ENCODE measurements at regions not wholly inside any gene's neighbourhood (a gene's known extent, or its start where the extent isn't known, plus 50 kb on each side); places are given as distances from the start of the nearest gene placed in this dataset.
"Not testable (repeated sequence)": the region's sequence is repeated elsewhere in the genome, so short reads cannot be mapped to it uniquely, and the experiment has no call there.

DNA sequence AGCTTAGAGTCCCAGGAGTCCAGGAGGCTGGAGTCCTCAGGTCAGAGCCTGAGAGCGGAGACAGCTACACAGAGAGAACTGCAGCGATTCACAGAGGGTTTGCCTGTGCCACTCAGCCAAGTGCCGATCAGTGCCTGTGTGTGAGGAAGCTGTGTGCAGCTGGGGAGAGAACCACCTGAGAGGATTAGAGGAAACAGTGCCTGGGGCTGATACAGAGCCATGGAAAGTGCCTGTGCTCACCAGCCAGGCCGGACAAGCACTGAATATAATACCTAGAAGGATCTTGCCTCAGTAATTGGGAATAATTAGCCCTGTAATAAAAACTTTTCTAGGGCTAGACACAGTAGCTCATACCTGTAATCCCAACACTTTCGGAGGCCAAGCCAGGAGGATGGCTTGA lies 134.7 kb downstream of the ARHGAP11B start:
- DNase-seq (ENCODE audit: low read depth) = not testable (repeated sequence)

DNA sequence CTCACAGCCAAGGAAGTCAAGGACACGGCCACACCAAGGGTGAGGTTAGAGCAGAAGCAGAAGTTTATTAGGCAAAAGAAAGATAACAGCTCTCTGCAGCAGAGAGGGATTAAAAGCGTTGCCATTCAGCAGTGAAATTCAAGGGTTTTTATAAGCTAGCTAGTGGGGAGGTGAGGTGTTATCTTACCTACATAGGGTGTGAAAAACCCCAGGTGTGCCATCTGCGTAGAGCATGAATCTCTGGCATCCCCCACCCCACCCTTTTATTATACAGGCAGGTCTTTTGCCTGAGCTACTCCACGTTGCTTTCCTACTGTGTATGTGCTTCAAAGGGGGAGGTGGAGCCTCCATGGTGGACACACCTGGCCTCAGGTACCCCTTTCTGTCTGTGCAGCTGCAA lies 135.4 kb downstream of the ARHGAP11B start:
- DNase-seq (ENCODE audit: low read depth) = not testable (repeated sequence)

DNA sequence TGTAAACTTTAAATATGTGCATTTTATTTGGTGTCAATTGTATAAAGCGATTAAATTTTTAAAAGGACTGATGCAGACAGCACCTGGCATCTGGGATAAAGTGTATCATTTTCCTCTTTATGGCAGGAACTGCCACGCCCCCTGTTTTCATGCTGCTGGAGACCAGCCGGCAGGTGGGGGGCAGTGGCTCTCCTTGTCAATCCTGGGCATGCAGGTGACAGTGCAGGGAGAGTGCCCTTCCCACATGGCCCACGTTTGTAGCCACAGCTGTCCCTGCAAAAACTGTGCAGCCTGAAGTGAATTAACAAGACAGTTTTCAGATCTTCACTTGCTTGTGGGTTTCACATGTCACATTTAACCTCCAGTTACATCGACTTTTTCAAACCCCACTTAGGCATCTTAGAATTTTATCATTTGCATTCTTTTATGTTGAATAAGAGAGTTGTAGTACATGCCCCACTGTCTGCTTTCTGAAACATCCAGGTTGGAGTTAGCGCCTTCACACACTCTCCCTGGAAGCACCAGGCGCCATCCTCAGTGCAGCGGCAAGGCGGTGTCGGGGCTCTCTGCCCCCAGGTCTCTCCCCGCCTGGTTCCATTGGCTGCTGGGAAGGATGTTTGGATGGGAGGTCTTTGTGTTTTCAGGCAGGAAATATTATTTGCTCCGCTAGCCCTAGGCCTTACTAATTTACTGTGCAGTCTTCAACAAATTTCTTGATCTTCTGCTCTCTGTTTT lies 134.2 kb upstream of the FAN1 start:
- DNase-seq (ENCODE audit: low read depth) = not testable (repeated sequence)

DNA sequence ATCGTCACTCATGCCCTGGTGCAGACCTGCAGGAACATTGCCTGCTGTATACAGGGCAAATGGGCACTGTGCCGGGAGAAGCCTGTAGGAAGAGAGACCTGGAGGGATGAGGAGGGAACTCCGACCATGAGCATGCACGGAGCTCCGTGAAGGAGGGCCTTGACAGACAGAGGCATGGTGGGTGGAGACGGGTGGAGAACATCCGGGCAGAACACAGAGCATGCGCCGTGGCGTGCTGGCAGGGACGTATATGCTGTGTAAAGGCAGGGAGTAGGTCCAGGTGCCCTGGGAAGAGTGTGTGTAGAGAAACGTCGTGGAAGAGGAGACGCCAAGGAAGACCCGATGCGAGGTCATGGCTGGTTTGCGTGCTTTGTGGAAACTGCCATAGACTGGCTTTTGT lies 133.0 kb upstream of the FAN1 start:
- no peak for DNase-seq (ENCODE audit: low read depth)

DNA sequence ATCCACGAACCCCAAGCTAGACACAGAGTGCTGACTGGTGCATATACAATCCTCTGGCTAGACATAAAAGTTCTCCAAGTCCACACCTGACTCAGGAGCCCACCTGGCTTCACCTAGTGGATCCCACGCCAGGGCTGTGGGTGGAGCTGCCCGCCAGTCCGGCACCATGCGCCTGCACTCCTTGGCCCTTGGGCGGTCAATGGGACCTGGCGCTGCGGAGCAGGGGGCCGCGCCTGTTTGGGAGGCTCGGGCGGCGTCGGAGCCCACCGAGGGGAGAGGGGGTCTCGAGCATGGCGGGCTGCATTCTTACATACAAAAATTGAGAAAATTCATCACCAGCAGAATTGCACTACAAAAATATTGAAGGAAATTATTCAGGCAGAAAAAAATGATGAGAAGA lies 120.7 kb upstream of the FAN1 start:
- no peak for DNase-seq (ENCODE audit: low read depth)

DNA sequence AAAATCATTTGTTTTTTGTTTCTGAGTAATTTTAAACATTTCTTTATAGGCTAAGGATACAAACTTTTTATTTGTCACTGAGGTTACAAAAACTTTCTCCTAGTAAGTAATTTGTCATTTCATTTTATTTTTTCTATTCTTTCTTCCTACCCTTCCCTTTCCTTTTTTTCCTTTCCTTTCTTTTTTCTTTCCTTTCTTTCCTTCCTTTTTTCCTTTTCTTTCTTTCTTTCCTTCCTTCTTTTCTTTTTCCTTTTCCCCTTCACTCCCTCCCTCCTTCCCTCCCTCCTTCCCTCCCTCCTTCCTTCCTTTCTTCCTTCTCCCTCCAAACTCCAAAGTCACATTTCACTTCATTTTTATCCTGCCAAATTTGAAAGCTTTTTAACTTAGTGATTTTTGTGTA lies 115.1 kb upstream of the FAN1 start:
- no peak for DNase-seq (ENCODE audit: low read depth)

DNA sequence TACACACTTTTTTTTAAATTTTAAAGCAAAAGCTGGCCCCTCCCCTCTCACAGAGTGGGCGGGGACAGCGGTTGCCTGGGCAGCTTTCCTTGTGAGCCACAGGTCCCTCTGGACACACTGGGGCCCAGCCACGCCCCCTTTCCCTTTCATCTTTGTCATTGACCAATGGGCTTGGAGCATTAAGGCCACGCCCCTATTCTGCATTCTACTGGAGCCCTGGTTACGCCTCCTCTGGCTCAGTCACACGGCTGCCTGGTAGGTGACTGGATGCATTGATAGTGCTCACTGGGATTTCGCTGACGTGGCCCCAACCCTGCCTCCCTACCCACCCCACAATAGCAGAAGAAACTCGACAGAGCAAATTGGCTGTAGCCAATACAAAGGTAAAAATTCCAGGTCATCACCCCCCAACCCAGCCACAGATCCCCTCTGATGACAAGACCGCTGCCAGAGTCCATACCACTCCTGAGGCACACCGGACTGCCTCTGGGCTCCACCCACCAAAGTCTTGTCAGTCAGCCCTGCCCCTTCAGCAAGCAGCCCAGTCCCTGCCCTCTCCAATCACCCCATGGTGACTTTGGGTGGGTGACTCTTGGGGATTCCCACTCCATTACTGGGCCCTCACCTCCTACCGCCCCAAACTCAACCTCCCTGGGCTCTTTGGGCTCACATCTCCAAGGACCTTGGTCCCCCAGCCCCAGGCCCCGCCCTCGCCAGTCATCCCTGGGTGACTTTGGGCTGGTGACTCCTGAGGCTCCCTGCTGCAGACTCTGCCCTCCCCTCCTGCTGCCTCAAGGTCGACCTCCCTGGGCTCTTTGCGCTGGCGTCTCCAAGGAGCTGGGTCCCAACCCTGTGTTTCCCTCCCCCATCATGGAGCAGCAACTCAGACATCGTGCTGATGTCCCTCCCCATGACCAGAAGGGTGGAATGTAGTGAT lies 112.2 kb upstream of the FAN1 start:
- DNase-seq (ENCODE audit: low read depth) = no peak

DNA sequence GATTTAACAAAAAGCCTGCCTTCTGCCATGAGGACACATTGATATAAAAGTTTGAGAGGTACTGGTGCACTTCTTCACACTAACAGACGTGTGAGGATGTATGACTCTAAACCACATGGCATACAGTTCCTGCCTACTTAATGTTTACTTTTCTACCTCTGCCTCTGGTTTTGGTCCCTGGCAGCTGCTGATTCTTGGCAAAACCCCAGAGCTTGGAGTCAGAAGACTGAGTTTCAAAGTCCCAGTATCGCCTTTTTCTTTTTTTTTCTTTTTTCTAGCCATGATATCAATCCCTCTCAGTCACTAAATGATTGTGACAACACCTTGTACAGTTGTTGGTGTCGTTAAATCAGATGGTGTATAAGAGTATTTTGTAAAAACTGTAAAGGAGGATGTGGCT lies 110.9 kb upstream of the FAN1 start:
- DNase-seq (ENCODE audit: low read depth) = not testable (repeated sequence)

DNA sequence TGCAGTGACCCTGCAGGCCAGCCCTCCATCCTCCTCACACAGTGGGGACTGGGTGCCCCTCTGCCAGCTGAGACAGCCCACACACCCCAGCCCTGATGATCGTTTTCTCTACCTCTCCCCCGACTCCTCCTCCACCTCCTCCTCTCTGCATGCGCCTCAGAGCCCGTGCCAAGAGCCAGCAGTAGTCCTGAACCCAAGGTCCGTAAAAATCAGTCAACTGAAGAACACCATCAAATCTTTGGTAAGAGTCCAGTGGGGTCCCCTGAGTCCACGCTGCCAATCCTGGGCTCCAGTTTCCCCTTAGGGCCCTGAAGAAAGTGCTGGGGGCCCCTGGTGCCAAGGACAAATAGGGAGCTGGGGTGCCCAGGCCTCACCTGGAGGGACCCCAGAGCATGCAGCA lies 109.3 kb upstream of the FAN1 start:
- no peak for DNase-seq (ENCODE audit: low read depth)

DNA sequence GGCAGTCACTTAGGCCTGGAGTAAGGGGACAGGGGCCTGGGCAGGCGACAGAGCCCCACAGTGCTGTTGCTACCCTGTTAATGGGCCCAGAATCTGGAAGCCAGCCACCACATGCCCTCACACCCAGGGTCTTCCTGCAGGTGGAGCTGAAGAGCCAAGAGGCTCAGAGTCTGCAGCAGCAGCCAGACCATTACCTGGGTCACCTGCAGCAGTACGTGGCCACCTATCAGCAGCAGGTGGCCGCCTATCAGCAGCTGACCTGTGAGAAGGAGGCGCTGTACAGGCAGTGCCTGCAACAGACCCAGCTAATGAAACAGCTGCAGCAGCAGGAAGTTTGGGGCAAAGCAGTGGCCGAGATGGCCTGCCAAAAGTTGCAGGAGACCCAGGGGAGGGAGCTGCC lies 104.2 kb upstream of the FAN1 start:
- DNase-seq (ENCODE audit: low read depth) = not testable (repeated sequence)

DNA sequence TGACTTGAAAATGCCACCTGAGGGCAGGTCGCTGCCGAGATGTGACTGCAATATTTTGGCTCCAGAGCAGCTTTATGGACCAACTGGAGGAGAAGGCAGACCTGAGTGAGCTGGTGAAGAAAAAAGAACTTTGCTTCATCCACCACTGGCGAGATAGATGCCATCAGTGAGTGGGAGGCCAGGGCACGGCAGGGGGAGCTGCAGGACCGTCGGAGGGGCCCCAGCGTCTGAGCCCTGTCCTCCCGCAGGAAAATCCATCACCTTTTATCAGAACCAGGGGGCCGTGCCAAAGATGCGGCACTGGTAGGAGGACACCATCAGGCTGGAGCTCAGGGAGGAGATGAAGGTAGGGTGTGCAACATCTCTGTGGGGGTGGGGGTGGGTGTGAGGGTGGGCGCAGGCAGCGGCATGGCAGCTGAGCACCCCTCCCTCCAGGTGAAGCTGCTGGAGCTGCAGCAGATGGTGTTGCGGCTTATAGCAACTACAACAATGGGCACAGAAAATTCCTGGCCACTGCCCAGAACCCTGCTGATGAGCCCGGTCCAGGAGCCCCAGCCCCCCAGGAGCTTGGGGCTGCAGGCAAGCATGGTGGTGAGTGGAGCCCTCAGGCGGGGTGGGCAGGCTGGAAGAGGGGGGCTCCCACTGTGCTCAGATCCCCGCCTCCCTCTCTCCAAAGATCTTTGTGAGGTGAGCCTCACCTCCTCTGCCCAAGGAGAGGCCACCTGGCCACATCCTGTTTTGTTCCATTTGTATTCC lies 102.4 kb upstream of the FAN1 start:
- not testable (repeated sequence) for DNase-seq (ENCODE audit: low read depth)

DNA sequence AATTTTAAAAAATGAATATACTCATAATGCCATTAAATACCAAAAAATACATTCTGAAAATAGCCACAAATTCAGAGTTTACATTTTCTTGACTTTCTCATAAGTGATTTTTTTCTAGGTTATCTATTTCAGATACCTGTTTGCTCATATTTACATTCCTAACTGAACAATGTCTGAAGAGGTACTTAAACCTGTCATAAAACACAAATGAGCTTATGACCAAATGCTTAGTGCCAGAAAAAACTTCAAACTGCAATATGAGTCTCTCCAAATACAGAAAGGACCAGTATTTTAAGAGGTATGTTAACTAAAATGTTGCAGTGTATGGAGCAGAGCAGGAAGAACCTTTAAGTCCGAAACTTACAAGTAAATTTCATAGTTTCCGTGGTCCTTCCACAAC lies 101.7 kb upstream of the FAN1 start:
- DNase-seq (ENCODE audit: low read depth) = not testable (repeated sequence)

DNA sequence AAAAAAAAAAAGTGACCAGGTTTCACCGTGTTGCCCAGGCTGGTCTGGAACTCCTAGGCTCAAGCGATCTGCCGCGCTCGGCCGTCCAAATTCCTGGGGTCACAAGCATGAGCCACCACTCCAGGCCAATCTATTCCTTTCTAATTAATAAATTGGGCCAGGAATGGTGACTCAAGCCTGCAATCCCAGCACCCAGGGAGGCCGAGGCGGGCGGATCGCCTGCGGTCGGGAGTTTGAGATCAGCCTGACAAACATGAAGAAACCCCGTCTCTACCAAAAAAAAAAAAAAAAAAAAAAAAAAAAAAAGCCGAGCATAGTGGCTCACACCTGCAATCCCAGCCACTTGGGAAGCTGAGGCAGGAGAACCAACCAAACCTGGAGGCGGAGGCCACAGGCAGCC lies 100.0 kb upstream of the FAN1 start:
- not testable (repeated sequence) for DNase-seq (ENCODE audit: low read depth)

DNA sequence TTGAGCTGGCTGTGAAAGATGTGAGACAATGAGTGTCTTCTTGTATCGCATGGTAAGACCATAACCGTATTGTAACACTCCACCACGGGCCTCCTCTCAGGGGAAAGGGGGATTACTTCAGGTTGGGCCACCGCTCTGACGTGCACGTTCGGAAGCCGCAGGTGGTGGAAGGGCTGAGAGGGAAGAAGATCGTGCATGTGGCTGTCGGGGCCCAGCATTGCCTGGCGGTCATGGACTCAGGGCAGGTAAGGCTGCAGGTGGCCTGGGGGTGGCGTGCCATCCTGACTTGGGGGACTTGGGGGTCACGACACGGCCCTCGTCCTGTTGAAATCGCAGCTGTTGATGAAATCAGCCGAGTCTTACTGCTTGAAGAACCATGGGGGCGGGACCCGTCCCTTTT lies 87.3 kb upstream of the FAN1 start:
- DNase-seq (ENCODE audit: low read depth) = no peak

DNA sequence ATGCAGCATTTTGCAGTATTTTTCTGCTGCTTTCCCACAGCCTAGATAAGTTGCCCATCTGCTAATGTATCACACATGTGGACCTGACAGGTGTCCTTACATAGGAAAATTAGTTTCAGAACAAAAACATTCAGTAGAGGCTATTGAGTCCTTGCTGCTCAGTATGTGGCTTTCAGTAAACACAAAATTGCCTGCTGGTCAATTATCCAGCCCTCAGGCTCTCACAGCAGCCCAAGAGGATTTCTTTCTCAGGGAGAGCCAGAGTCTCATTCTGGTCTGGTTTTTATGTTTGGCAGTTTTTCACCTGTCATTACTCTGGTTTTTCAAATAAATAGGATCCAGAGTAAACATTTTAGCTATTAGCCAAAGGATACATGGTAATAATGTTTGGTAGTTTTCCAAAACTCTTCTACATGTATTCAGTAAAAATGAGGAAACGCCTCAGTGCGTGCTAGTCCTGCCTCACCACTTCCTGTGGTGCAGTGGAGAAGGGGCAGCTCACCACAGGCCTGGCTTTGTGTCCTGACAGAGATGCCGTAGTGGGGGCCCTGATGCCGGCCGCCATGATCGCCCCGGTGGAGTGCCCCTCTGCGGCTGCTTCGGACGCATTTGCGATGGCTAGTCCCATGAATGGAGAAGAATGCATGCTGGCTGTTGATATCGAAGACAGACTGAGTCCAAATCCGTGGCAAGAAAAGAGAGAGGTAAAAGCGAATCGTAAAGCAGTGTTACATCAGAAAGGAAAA lies 80.5 kb upstream of the FAN1 start:
- not testable (repeated sequence) for DNase-seq (ENCODE audit: low read depth)

DNA sequence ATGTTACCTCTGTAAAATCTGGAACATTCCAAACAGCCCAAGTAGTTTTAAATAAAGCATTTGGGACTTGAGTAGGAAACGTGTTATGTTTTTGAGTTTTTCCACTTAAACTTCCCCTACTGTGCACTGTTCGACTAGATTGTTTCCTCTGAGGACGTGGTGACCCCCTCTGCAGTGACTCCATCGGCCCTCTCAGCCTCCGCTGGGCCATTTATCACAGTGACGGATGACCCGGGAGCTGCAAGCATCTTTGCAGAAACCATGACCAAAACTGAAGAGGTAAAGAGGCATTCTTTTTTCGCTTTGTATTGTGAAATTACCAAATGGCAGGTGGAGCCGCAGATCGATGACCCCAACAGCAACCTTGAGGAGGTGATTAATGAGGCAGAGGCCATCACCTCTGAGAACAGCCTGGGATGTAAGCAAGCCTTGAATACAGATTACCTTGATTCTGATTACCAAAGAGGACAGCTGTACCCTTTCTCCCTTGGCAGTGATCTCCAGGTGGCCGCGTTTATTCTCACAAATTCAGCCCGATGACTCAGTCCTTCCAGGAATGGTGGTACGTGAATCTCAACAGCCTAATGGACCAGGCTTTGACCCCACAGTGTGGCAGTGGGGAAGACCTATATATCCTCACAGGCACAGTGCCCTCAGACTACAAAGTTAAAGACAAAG lies 79.1 kb upstream of the FAN1 start:
- DNase-seq (ENCODE audit: low read depth) = no peak

DNA sequence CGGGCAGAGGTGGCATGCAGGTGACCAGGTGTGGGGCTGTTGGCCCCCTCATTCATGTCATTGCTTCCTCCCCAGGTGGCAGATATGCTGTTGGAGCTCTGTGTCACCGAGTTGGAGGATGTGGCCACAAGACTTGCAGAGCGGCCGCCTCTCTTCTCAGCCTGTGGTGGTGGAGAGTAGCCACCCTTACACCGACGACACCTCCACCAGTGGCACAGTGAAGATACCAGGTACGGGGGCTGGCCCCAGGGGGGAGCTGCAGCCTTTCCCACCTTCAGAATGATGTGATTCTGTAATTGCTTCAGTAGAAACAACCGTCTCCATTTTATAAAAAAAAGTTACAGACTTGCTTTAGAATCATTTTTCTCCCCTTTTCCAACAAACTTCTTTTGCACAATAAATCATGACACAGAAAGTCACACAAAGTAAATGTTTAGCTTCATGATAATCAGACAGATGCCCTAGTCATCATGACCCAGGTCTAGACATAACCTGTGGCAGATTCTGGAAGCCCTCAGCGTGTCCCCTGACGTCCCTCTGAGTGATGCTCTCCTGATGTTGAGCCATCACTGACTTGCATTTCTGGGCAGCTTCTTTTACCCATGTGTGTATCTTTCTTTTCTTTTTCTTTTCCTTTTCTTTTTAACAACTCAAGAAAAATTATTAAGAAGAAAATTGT lies 76.0 kb upstream of the FAN1 start:
- no peak for DNase-seq (ENCODE audit: low read depth)

DNA sequence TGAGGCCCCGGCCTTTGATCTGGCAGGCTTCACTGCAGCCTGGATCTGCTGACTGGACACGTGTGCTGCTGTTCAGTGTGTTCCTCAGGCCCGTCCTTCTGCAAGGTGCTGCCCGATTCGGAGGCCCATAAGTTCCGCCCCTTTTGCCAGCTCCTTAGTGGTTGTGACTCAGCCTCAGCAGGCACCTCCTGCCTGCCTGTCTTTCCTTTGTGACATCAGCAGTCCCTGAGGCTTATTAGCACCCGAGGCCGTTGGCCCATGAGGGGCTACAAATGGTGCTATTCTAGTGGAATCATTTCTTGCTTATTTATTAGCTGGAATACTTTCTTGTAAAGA lies 75.4 kb upstream of the FAN1 start:
- DNase-seq (ENCODE audit: low read depth) = not testable (repeated sequence)

DNA sequence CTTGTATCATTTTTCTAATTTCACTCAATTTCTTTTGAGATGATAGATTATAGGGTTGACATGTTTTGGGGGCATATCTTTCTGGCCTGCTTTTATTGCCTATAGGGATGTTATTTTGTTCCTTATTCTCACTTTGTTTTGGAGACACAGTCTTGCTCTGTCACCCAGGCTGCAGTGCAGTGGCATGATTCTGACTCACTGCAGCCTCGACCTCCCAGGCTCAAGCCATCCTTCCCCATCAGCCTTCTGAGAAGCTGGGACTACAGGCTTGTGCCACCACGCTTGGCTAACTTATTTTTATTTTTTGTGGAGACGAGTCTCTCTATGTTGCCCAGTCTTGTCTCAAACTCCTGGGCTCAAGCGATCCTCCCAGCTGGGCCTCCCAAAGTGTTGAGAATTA lies 72.8 kb upstream of the FAN1 start:
- DNase-seq (ENCODE audit: low read depth) = no peak

DNA sequence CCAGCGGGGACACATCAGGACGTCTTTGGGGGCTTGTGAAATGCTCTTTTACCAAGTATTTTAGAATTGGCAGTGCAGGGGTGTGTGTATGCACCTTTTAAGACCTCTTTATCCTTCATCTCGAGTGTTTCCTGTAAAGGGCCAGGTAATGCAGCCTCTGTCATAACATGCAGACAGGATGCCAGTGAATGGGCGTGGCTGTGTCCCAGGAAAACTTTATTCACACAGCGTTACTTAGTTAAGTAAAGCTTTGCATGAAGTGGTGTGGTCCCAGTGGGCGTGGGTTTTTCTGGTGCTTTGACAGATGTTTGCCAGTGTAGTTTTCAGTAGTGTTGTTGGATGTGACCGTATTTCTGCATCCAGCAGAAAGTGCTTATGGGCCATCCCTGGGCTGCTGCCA lies 70.3 kb upstream of the FAN1 start:
- not testable (repeated sequence) for DNase-seq (ENCODE audit: low read depth)

DNA sequence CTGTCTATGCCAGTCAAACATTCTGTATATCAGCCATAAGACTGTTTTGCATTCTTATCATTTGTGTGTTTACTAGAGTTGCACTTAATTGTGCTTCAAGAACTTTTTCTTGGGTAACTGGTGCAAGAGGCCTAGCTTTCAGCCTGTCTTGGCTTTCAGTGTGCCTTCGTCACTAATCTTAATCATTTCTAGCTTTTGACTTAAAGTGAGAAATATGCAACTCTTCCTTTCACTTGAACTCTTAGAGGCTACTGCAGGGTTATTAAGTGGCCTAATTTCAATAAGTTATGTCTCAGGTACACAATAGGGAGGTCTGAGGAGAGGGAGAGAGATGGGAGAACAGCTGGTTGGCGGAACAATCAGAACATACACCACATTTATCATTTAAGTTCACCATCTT lies 62.1 kb upstream of the FAN1 start:
- not testable (repeated sequence) for DNase-seq (ENCODE audit: low read depth)

All from stimulated activated CD8-positive, alpha-beta memory T cell treated with anti-CD3 and anti-CD28 coated beads, Interleukin-7, amount 100 ng/mL, for 24 hours (primary cell).